GM12873 (cell line): ENCODE measurements at regions not wholly inside any gene's neighbourhood (a gene's known extent, or its start where the extent isn't known, plus 50 kb on each side); places are given as distances from the start of the nearest gene placed in this dataset.

ENCODE experiments used
- CTCF ChIP-seq: IDR thresholded peaks from 2 replicates; pipeline ENCODE4 v1.5.1; 2012; ENCODE audit warnings: low read depth, mild to moderate bottlenecking, moderate library complexity, low read length, control low read depth; ENCODE audit not compliant: insufficient read depth; ENCODE audit errors: missing control alignments

GRCh38 chr6:7053125-7053774 is 54.5 kb upstream of the RREB1 start:
- no peak for TF ChIP-seq CTCF
